HG03095 (cell line): ENCODE measurements at regions not wholly inside any gene's neighbourhood (a gene's known extent, or its start where the extent isn't known, plus 50 kb on each side); places are given as distances from the start of the nearest gene placed in this dataset.

Experiments
- ATAC-seq: cut with Tn5 transposase; IDR thresholded peaks from one replicate; pipeline ENCODE4 v1.9.1; 2021; ENCODE audit warnings: moderate library complexity; ENCODE audit not compliant: unreplicated experiment

DNA sequence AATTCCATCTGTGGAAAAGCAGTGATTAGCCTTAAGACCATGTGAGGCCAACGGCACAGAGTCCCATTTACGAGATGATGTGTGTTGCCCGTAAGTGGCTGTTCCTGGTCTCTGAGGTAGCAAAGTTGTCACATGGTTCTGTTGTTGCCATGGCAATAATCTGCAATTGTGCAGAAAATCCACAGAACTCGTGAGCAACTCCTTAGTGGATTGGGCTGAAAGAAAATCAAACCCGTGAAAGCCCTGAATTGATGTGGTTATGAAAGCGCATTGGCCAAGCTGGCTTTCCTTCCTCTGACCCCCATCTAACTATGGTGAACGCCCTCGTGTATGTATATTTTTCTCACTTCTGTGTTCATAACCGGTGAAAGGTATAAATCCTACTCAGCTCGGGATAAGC, 614.7 kb downstream of the EBF1 start:
- no peak for ATAC-seq

DNA sequence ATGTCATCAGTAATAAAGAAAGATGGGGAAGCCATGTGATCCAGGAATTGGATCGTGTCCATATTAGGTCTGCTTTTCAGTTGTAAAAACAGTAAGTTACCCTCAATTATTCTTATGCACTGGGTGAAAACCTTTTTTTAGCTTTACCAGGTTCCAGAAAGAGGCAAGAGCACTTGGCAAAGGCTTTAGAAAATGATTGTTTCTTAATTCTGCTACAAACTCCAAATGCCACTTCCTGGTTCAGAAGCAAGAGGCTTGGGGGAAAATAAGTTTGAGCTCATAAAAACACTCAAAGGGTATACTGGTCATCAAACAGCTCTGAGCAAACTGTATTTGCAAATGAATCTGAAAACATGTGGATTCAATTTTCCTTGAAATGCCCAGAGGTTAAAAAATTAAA, 615.6 kb downstream of the EBF1 start:
- no peak for ATAC-seq

DNA sequence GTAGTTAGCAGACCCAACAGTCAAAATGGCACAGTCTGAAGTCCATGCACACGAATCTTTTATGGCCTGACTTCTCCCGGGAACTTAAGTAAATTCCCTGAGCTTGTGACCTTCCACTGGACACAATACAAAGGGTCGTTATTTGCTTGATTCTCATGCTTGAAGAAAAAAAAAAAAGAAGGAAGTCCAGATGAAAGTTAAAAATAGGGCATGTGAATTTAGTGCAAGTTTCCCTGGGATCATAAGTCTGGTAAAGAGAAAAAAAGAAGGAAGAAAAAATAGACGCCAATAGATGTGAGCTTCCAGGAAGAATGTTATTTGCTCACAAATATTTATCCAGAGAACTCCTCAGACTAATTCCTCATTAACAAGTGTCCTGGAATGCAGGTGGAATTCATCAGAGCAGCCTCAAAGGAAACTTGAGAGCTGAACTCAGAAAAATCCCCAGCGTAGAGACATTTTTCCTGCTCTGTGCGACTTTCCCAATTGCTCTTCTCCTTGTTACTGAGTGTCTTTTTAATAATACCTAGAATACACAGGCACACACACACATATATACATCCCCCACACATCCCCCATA, 616.3 kb downstream of the EBF1 start:
- ATAC-seq, result no peak

DNA sequence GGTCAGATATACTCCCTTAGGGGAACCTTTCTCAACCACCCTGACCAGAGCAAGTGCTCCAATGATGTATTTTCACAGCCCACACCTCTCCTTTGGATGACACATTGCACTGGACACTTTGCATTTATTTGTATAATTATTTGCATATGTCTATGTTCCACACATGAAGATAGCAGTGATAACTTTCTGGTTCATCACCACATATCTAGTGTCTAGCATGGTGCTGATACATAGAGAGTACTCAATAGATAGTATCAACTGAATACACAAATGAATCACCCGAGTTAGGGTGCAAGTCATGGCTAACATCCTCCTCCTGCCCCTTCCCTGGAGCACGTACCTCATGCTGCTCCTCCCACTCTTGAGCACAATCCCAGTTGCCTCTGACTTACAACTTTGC, 617.6 kb downstream of the EBF1 start:
- no peak for ATAC-seq

DNA sequence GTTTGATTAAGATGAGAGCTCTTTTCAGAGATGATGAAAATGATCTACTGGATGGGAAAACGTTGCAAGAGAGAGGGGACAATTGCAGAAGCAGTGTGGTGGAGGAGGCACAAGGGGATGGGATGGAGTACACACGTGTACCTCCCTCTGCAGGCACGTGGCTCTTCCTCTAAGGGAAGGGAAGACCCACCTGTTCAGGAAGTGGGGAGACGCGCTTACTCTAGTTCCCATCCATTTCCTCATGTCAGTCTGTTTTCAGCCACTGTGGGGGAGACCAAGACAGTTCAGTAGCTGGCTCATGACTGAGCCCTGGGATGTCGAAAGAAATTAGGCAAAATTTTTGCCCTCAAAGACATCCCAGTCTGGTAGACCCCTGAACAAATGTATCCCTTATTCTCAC, 619.2 kb upstream of the CLINT1 start:
- no peak for ATAC-seq

DNA sequence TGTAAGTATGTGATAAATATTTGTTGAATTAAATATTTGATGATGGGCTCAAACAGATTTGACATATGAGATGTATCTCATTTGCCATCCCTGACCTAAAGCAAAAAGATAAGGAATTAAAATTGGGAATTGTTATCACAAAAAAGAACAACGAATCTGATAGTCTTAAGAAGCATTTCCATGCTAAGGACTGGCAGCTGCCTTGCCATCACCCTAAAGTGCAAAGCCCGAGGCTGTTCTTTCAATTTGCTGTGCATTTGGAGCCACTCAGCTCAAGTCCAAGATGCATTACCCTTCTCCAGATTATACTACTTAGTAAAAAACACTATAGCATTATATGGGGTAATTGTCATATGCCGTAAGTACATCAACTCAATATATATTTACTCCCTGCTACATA, 618.3 kb upstream of the CLINT1 start:
- ATAC-seq, result no peak

DNA sequence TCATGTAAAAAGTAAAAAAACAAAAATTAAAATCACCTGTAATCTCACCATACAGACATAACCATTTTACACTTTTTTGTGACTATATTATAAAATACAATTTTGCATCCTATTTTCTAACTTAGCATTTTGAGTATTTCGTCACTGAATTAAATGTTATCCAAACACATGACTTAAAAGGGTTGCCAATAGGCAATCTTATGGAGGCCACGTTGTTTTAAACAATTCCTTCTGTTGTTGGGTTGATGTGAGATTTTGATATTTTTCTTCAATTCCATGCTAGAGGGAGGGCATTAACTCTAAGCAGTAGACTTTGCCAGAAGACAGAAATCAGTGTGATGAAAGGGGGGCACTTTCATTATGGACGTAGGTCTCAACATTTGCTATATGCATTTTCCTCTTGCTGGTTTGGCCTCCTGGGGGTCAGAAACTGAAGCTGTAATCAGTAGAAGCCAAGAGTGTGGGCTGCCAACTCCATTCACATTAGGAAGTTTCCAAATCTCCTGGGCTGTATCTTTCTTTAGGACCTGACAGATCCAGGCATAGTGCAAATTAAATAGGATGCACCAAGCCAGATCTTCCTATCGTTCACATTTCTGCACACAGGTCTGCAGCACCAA, 614.2 kb upstream of the CLINT1 start:
- no peak for ATAC-seq

DNA sequence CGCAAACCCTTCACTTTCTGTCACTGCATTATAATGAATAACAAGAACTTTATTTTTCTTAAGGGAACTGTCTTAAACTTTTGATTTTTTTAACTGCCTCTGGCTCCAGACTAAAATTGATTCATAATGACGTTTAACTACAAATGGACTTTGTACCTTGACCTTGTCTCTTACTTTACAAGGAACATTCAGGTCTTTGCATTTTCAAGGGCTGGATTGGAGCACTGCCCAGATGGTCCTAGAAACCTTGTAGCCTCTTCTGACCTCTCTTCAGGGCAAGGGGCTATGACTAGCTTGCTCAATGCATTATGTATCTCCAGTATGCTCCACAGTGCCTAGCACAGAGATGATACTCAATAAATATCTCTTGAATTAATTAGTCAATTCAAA, 612.6 kb upstream of the CLINT1 start:
- no peak for ATAC-seq

DNA sequence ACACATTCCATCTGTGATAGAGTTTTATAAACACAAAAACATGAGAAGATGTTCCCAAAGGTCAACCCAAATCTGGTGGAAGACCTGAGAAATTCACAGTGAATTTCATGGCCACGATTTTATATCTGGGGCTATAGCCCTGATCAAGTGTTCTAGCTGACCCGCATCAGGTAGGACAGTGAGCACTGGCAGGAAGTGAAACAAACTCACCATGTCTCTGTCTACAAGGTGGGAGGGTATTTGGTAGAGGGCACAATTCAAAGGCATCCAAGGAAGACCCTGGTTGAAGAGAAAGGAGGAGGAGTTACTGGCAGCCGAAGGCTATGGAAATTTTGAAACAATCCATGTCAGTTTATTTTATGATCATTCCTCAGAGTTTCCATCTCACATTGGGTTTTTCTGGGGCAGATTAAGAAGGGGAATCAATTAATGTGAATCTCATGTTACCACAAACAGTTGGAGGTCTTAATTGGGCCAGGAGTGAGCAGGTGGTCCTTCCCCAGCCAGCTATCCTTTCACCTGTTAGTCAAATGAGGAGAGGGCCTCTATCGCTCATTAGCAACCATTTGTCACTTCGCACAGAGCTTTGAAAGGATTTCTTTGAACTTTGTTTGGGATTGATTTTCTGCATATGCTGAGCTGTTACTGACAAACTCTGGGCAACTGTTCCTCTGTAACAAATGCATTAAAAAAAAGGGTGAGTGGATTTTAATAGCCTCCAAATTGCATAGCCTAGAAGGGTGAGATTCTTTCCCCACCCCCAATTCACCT, 612.0 kb upstream of the CLINT1 start:
- ATAC-seq, result no peak

DNA sequence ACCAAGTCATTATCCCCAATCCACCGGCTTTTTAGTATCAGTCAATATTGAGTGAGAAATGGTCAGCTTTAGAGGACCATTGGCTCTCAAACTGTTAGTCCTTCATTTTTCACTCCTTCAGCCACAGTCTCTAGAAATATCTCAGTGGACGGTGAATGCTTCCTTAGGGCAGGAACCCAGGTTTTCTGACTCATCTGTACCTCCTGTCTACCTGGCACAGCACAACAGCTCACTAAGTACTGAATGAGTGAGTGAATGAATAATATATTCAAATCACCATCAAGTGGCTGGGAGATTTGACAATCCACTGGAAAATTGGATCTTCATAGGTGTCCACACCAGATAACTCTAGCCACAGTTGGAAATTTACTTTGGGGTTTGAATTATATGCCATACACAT, 609.5 kb upstream of the CLINT1 start:
- no peak for ATAC-seq

DNA sequence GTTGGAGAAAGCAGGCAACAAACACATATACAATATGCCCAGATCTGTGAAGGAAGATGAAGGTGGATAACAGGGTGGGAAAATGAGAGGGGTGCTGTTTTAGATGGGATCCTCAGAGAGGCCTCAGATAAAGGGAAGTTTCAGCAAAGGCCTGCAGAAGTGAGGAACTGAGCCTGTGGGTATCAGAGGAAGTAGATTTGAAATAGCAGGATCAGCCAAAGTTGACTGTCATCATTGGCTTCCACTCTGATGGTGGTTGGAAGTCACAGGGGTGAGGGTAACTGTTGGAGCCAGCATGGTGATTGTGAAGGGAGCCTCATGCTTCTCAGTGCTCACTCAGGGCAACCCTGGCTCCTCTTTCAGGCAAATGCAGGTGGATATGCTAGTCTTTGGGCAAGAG, 607.2 kb upstream of the CLINT1 start:
- ATAC-seq, result no peak

DNA sequence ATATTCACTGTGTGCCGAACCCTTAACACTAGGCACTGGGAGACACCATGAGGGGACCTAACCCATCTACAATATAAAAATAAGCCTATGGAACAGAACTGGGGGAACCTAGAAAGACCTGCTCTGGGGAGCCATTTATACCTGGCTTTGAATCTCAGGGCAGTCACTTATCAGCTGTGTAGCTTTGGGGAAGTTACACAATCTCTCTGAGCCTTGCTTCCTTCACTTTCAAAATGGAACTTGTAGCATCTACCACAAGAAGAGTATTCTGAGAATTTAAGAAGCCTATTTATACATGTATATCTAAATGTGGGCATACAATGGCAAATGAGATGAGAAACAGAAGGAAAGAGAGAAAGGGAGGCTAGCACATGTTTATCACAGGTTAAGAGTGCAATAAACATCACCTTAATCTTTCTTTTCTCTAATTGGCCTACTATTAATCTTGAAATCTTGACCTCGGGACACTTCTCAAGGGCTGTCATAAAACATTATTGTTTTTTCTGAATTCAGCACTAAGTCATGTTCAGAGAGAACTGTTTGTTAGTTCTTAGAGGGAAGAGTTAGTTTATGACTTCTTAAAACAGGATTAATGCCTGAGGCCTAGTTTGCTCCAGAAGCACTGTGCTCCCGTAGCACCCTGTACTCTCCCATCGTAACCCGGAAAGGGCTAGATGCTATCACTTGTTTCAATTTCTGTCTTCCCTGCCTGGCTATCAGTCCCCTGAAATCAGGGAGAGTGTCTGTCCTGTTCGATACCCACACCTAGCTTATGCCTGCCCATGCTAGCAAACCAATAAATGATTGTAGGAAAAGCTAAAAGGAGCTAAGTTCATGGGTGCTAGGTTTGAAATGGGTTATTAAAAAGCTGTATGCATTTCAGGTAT, 606.4 kb upstream of the CLINT1 start:
- ATAC-seq, result no peak

DNA sequence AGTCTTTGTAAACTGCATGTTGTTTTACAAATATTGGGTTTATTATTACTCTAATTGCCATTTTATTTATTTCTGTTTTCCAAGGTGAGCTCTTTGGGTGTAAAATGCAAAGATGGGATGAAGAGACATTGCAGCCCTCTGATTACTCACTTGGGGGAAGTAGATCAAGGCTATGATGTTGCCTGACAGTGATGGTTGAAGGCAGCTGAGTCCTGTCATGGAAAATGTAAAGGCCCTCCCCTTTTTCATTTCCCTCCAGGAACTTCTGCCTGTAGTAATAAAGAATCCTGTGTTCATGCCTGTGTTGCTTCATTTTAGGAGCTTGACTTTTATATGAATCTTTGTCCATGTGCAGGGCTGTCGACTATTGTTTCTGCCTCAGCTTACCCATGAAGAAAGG, 605.4 kb upstream of the CLINT1 start:
- no peak for ATAC-seq

DNA sequence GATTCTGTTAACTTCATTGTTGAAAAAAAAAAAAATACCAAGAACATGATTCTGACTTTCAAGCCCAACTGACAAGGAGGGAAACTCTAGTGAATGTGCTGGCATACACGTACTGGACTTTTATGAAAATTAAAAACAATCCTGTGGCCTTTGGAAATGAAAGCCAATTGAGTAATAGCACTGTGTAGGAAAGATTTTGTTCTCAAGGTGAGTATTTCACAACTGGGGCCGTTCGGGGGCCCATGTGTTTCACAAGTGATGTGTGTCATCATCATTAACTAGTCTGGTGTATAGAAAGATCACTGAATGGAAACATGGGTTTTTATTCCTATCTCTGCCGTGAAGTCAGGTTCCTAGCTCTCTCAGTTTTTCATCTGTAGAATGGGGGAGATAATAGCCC, 605.0 kb upstream of the CLINT1 start:
- no peak for ATAC-seq

DNA sequence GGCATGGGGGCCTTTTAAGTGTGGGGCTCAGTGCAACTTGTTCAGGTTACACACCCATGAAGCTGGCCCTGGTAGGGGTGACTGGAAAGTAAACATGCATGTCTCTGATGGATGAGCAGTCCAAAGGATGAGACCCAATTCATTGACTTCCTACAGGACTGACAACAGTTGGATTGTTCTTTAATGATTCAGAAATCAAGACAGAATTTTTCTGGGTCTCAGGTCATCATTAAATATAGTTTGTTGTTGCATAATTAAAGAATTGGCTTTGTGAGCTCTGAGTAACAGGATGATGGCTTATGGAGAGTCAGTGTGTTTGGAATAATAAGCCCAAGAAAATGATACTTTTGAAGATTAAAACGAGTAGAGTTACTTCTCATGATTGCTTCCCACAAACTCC, 604.2 kb upstream of the CLINT1 start:
- ATAC-seq, result no peak

DNA sequence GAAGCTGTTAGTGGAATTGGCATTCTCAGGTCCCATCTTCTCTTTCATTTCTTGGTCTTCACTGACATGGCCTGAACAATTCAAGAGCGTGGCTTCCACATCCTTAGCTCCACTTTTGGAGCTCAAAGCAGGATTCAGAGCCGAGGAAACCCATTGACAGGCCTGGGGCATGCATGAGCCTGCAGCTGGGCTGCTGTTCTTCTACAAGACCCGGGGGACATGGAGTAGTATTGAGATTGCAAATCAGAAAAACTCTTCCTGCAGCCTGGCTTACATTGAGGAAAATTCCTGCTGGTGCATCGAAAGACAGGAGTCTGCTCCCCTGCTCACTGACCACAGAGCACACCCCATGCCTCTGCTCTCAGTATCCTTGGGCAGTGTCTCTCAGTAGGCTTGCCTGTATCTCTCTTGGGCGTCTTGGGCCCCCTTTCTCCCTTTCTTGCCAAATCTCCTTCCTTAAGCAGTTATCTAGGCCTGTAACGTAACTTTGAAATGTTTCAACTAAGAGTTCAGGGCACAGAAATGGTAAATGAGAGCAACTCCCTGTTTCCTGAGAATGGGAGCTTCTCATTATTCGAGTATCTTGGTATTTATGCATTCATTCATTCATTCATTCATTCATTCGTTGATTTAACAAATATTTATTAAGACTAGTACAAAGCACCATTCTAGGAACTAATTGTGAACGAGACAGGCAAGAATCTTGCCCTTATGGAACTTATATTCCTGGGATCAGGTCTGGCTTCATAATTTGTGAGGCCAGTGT, 603.6 kb upstream of the CLINT1 start:
- no peak for ATAC-seq

DNA sequence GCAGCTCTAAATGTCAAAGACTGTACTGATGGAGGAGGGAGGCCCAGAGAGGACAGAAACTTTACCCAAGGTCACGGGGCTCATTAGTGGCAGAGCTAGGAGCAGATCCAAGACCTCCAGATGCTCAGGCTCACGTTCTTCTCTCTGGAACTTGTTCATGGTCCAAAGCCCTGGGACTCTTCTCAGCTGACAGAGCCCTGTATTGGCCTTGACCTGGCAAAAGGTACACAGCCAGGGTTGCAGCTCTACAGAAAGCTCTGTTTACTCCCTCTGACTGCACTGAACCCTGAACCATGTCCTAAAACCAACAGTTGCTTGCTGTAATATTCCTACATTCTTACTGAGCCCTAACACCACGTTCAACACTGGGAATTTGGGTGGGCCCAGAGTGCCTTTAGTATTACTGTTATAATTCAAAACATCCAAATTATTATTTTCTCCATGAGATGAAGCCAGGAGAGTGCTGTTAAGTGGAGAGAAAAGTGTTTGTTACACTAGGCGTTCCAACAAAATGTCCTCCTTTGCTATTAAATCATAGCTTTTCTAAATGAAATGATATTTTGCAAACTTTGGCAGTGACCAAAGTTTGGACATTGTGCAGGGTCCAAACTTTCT, 602.4 kb upstream of the CLINT1 start:
- no peak for ATAC-seq

DNA sequence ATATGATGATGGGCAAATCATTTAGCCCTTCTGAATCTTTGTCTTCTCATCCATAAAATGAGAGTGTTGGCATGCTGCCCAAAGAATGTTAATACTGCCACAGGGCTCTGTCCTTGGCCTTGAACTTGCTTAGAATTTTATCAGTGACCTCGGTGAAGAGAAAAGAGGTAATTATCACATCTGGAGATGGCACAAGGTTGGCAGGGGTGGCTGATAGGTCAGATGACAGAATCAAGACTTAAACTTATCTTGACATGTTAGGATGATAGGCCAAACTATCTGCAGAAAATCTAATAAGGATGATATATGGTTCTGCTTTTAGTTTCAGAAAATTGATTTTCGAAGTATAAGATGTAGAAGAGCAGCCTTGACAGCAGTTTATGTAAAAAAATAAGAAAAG, 599.1 kb upstream of the CLINT1 start:
- no peak for ATAC-seq

DNA sequence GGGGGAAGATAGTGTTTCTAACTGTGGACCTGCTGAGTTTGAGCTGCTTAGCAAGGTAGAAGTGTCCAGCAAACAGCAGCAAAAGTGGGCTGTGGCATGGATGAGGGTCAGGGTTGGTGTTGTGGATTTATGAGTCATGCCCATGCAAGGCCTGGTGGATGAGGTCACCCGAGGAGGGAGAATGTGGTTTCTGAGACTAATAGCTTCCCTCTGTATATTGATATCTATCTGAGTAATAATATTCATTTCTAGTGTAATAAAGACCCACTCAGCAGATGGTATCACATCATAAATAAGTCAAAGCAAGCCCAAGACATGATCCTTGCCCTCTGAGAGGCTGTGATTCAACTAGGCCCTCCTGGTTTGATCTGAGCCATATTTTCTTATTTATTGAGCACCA, 597.8 kb upstream of the CLINT1 start:
- no peak for ATAC-seq

DNA sequence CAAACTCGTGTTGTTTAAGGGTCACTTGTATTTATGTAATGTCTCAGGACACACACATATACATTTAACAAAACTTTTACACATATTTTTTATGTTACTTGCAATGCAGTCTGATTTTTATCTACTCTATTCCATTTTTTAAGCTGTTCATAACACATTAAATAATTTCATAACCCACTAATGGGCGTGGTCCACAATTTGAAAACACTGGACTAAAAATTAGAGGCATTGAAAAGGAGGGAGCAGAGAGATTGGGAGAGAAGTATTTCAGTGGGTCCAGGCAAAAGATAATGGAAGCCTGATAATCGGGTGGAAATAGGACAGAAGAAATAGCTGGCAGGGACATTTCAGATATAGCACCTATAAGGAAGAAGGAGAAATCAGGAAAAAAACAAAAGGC, 597.3 kb upstream of the CLINT1 start:
- ATAC-seq, result no peak
